Ishikawa (cell line): ENCODE measurements at regions not wholly inside any gene's neighbourhood (a gene's known extent, or its start where the extent isn't known, plus 50 kb on each side); places are given as distances from the start of the nearest gene placed in this dataset.

Experiments used
- CEBPB ChIP-seq: IDR thresholded peaks from 2 replicates; pipeline ENCODE4 v1.6.1; 2012
- EGR1 ChIP-seq: IDR thresholded peaks from 2 replicates; pipeline ENCODE4 v1.6.1; 2012
- EP300 ChIP-seq: IDR thresholded peaks from 2 replicates; pipeline ENCODE4 v1.6.1; 2012; ENCODE audit warnings: borderline replicate concordance
- TF ChIP-seq, protein P1 (sequence below): IDR thresholded peaks from 2 replicates; pipeline ENCODE4 v1.6.1; 2012
- TF ChIP-seq, protein P2 (sequence below): IDR thresholded peaks from 2 replicates; pipeline ENCODE4 v1.6.1; 2012
- TF ChIP-seq, protein P3 (sequence below): IDR thresholded peaks from 2 replicates; pipeline ENCODE4 v1.6.1; 2012; ENCODE audit warnings: low read depth, mild to moderate bottlenecking

DNA sequence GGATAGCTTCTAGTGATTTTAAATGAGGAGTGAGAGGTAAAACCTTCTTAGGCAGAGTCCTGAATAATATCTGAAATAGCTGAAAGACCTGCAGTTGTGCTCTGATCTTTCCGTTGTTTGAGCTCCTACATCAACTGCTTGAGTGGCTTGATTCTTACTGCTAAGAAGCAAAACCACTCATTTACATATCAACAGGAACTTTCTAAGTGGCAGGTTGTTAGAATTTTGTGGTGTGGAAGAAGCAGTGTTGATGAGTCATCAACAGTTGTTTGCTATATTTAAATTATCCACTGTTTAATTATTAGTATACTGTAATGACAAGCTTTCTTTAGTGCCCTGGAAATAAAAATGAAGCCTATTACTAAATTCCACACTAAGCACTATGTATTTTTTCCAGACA is 689.5 kb downstream of the DNAJB9 start:
- no peak for TF ChIP-seq EGR1
- TF ChIP-seq CEBPB: no peak
- no peak for TF ChIP-seq EP300
- TF ChIP-seq, protein P1, sequence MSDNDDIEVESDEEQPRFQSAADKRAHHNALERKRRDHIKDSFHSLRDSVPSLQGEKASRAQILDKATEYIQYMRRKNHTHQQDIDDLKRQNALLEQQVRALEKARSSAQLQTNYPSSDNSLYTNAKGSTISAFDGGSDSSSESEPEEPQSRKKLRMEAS: no peak
- TF ChIP-seq, protein P2, sequence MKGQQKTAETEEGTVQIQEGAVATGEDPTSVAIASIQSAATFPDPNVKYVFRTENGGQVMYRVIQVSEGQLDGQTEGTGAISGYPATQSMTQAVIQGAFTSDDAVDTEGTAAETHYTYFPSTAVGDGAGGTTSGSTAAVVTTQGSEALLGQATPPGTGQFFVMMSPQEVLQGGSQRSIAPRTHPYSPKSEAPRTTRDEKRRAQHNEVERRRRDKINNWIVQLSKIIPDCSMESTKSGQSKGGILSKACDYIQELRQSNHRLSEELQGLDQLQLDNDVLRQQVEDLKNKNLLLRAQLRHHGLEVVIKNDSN: no peak
- TF ChIP-seq, protein P3, sequence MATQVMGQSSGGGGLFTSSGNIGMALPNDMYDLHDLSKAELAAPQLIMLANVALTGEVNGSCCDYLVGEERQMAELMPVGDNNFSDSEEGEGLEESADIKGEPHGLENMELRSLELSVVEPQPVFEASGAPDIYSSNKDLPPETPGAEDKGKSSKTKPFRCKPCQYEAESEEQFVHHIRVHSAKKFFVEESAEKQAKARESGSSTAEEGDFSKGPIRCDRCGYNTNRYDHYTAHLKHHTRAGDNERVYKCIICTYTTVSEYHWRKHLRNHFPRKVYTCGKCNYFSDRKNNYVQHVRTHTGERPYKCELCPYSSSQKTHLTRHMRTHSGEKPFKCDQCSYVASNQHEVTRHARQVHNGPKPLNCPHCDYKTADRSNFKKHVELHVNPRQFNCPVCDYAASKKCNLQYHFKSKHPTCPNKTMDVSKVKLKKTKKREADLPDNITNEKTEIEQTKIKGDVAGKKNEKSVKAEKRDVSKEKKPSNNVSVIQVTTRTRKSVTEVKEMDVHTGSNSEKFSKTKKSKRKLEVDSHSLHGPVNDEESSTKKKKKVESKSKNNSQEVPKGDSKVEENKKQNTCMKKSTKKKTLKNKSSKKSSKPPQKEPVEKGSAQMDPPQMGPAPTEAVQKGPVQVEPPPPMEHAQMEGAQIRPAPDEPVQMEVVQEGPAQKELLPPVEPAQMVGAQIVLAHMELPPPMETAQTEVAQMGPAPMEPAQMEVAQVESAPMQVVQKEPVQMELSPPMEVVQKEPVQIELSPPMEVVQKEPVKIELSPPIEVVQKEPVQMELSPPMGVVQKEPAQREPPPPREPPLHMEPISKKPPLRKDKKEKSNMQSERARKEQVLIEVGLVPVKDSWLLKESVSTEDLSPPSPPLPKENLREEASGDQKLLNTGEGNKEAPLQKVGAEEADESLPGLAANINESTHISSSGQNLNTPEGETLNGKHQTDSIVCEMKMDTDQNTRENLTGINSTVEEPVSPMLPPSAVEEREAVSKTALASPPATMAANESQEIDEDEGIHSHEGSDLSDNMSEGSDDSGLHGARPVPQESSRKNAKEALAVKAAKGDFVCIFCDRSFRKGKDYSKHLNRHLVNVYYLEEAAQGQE: no peak
